ES-I3 (cell line): ENCODE measurements at regions not wholly inside any gene's neighbourhood (a gene's known extent, or its start where the extent isn't known, plus 50 kb on each side); places are given as distances from the start of the nearest gene placed in this dataset.

Experiments used
- H3K36me3 ChIP-seq: 2 replicates; pipeline ENCODE4 v1.6.1; 2013; ENCODE audit warnings: mild to moderate bottlenecking, low read length, control low read depth, moderate library complexity; ENCODE audit not compliant: insufficient read depth
- H3K4me1 ChIP-seq: 2 replicates; pipeline ENCODE4 v1.6.1; 2013; ENCODE audit warnings: mild to moderate bottlenecking, control low read depth, low read length; ENCODE audit not compliant: insufficient read depth
- H3K9ac ChIP-seq: 2 replicates; pipeline ENCODE4 v1.6.1; 2013; ENCODE audit warnings: low read depth, mild to moderate bottlenecking, low read length, moderate library complexity
- H3K9me3 ChIP-seq: 2 replicates; pipeline ENCODE4 v1.6.1; 2013; ENCODE audit warnings: mild to moderate bottlenecking, low read length, moderate library complexity; ENCODE audit not compliant: control insufficient read depth, insufficient read depth

- H3K9ac ChIP-seq = no peak overlapping the region
- H3K4me1 ChIP-seq = peaks cover 24% of the 10 kb centered on the region; the same call in 1 of the 2 replicates
- no peaks in the 10 kb centered on the region for H3K36me3 ChIP-seq
- no peaks in the 10 kb centered on the region for H3K9me3 ChIP-seq
Observed at GRCh38 chr1:239918634-239919033, 173.0 kb upstream of the FMN2 start.

GRCh38 chr1:239920214-239920613 lies 171.5 kb upstream of the FMN2 start:
- H3K36me3 ChIP-seq = no peaks in the 10 kb centered on the region
- peaks cover 14% of the 10 kb centered on the region; the same call in 1 of the 2 replicates for H3K4me1 ChIP-seq
- H3K9me3 ChIP-seq = no peaks in the 10 kb centered on the region; the same call in 1 of the 2 replicates
- no peak overlapping the region for H3K9ac ChIP-seq

GRCh38 chr1:239922778-239923522 lies 168.7 kb upstream of the FMN2 start:
- Histone ChIP-seq H3K36me3 (no peaks in the 10 kb centered on the region), H3K4me1 (0 out of 2 replicates have a peak, but pooled peaks cover 4% of the 10 kb centered on the region), H3K9ac (no peak overlapping the region), H3K9me3 (no peaks in the 10 kb centered on the region; the same call in 1 of the 2 replicates)

- H3K36me3 ChIP-seq = no peaks in the 10 kb centered on the region
- 0 out of 2 replicates have a peak, but pooled peaks cover 4% of the 10 kb centered on the region for H3K4me1 ChIP-seq
- no peak overlapping the region for H3K9ac ChIP-seq
- no peaks in the 10 kb centered on the region; the same call in 1 of the 2 replicates for H3K9me3 ChIP-seq
Observed at GRCh38 chr1:239924741-239925350, 166.8 kb upstream of the FMN2 start.

GRCh38 chr1:239926184-239926583 lies 165.5 kb upstream of the FMN2 start:
- Histone ChIP-seq H3K9ac (no peak overlapping the region), H3K36me3 (no peaks in the 10 kb centered on the region), H3K4me1 (0 out of 2 replicates have a peak, but pooled peaks cover 4% of the 10 kb centered on the region), H3K9me3 (no peaks in the 10 kb centered on the region; the same call in 1 of the 2 replicates)

- Histone ChIP-seq H3K4me1 (no peaks in the 10 kb centered on the region), H3K9ac (no peak overlapping the region), H3K36me3 (no peaks in the 10 kb centered on the region), H3K9me3 (no peaks in the 10 kb centered on the region; the same call in 1 of the 2 replicates)
Observed at GRCh38 chr1:239929317-239929716, 162.4 kb upstream of the FMN2 start.

GRCh38 chr1:239930686-239931262 lies 160.9 kb upstream of the FMN2 start:
- Histone ChIP-seq H3K9ac (no peak overlapping the region), H3K9me3 (no peaks in the 10 kb centered on the region), H3K36me3 (no peaks in the 10 kb centered on the region), H3K4me1 (no peaks in the 10 kb centered on the region)

GRCh38 chr1:239931341-239931740 lies 160.3 kb upstream of the FMN2 start:
- Histone ChIP-seq H3K9ac (no peak overlapping the region), H3K36me3 (no peaks in the 10 kb centered on the region), H3K9me3 (no peaks in the 10 kb centered on the region), H3K4me1 (no peaks in the 10 kb centered on the region)

GRCh38 chr1:239939602-239940001 lies 152.1 kb upstream of the FMN2 start:
- H3K36me3 ChIP-seq = no peaks in the 10 kb centered on the region
- no peaks in the 10 kb centered on the region for H3K4me1 ChIP-seq
- H3K9ac ChIP-seq = no peak overlapping the region
- H3K9me3 ChIP-seq = peaks cover 11% of the 10 kb centered on the region; the same call in 1 of the 2 replicates

GRCh38 chr1:239943761-239944160 lies 147.9 kb upstream of the FMN2 start:
- Histone ChIP-seq H3K36me3 (no peaks in the 10 kb centered on the region), H3K9me3 (peaks cover 11% of the 10 kb centered on the region; the same call in 1 of the 2 replicates), H3K9ac (no peak overlapping the region), H3K4me1 (no peaks in the 10 kb centered on the region)

- Histone ChIP-seq H3K9me3 (peaks cover 11% of the 10 kb centered on the region; the same call in 1 of the 2 replicates), H3K4me1 (no peaks in the 10 kb centered on the region), H3K9ac (no peak overlapping the region), H3K36me3 (no peaks in the 10 kb centered on the region)
Observed at GRCh38 chr1:239944666-239945065, 147.0 kb upstream of the FMN2 start.

- H3K9ac ChIP-seq = no peak overlapping the region
- H3K9me3 ChIP-seq = peaks cover 5% of the 10 kb centered on the region; the same call in 1 of the 2 replicates
- no peaks in the 10 kb centered on the region for H3K4me1 ChIP-seq
- no peaks in the 10 kb centered on the region for H3K36me3 ChIP-seq
Observed at GRCh38 chr1:239947801-239948200, 143.9 kb upstream of the FMN2 start.

GRCh38 chr1:239951511-239952140 lies 140.1 kb upstream of the FMN2 start:
- H3K9me3 ChIP-seq = no peaks in the 10 kb centered on the region
- H3K36me3 ChIP-seq = no peaks in the 10 kb centered on the region
- no peak overlapping the region for H3K9ac ChIP-seq
- no peaks in the 10 kb centered on the region for H3K4me1 ChIP-seq
